SK-N-SH (cell line): ENCODE measurements at regions not wholly inside any gene's neighbourhood (a gene's known extent, or its start where the extent isn't known, plus 50 kb on each side); places are given as distances from the start of the nearest gene placed in this dataset.

Source experiments
- CTCF ChIA-PET: fragments of 300-600, 350-600 bp; formaldehyde crosslinking; extraction: SDS; loops from one replicate; lab custom pipeline; 2021; lab: Yijun Ruan, JAX
- POLR2A ChIA-PET: fragments of 350-600 bp; sonication (Branson Sonifier 250); formaldehyde crosslinking; extraction: SDS; loops from one replicate; lab custom pipeline; 2020; ENCODE audit warnings: antibody characterized with exemption, inconsistent platforms; lab: Yijun Ruan, JAX
- DNase-seq: peaks from one replicate; pipeline ENCODE4 v3.0.0; 2012
- H2AFZ ChIP-seq: fragments of 200-600 bp; sonication (generic); 2 replicates; pipeline ENCODE4 v1.8.1; 2016; ENCODE audit warnings: antibody characterized with exemption, mild to moderate bottlenecking, low read depth
- H3F3A ChIP-seq: fragments of 200-600 bp; sonication (generic); replicated peaks from 2 replicates; pipeline ENCODE3; 2016; ENCODE audit warnings: antibody characterized with exemption, mild to moderate bottlenecking; ENCODE audit not compliant: insufficient read depth
- H3K27ac ChIP-seq, 2 experiments: fragments of 200-500 bp in 1 of 2; fragments of 200-600 bp in 1 of 2; sonication (Bioruptor generic) in 1 of 2; sonication (generic), shearing (Covaris generic) in 1 of 2; 2 replicates each; pipeline versions ENCODE4 v1.5.1 to v1.6.1; 2014 to 2016; ENCODE audit warnings: low read depth in 2 of 2, inconsistent platforms in 1 of 2, low read length in 1 of 2, mild to moderate bottlenecking in 1 of 2, mixed read lengths in 1 of 2
- H3K27me3 ChIP-seq: fragments of 200-600 bp; sonication (generic), shearing (Covaris generic); 2 replicates; pipeline ENCODE4 v1.6.1; 2016; ENCODE audit warnings: mixed run types; ENCODE audit not compliant: insufficient read depth
- H3K36me3 ChIP-seq, 2 experiments: fragments of 200-500 bp in 1 of 2; fragments of 200-600 bp in 1 of 2; sonication (Bioruptor generic) in 1 of 2; sonication (generic) in 1 of 2; replicated peaks in 1 of 2; 2 replicates each; pipeline versions ENCODE3 to v1.5.1; 2014 to 2016; ENCODE audit warnings: low read length in 1 of 2, mild to moderate bottlenecking in 1 of 2; ENCODE audit not compliant: insufficient read depth in 2 of 2, control insufficient read depth in 1 of 2
- H3K4me1 ChIP-seq, 2 experiments: fragments of 200-500 bp in 1 of 2; fragments of 200-600 bp in 1 of 2; sonication (Bioruptor generic) in 1 of 2; sonication (generic), shearing (Covaris generic) in 1 of 2; 2 replicates each; pipeline versions ENCODE4 v1.5.1 to v1.6.1; 2014 to 2016; ENCODE audit warnings: low read depth in 1 of 2, low read length in 1 of 2, mixed run types in 1 of 2; ENCODE audit not compliant: insufficient read depth in 2 of 2, control insufficient read depth in 1 of 2
- H3K4me2 ChIP-seq: fragments of 200-600 bp; sonication (generic), shearing (Covaris generic); 2 replicates; pipeline ENCODE4 v1.6.1; 2017; ENCODE audit warnings: mixed run types
- H3K4me3 ChIP-seq, 2 experiments: fragments of 200-500 bp in 1 of 2; fragments of 200-600 bp in 1 of 2; sonication (Bioruptor generic) in 1 of 2; sonication (generic), shearing (Covaris generic) in 1 of 2; 2 replicates each; pipeline versions ENCODE4 v1.5.1 to v1.8.1; 2014 to 2016; ENCODE audit warnings: low read depth in 2 of 2, inconsistent platforms in 1 of 2, low read length in 1 of 2, mild to moderate bottlenecking in 1 of 2, mixed read lengths in 1 of 2, moderate library complexity in 1 of 2
- H3K79me2 ChIP-seq: fragments of 200-600 bp; sonication (generic); 2 replicates; pipeline ENCODE4 v1.8.1; 2017; ENCODE audit warnings: mild to moderate bottlenecking; ENCODE audit not compliant: insufficient read depth
- H3K9ac ChIP-seq: fragments of 200-600 bp; sonication (generic); 2 replicates; pipeline ENCODE4 v1.6.1; 2017; ENCODE audit warnings: mixed run types
- H3K9me2 ChIP-seq: fragments of 200-600 bp; sonication (generic); 2 replicates; pipeline ENCODE4 v1.6.1; 2017; ENCODE audit warnings: mixed run types
- H3K9me3 ChIP-seq: fragments of 200-600 bp; sonication (generic); 2 replicates; pipeline ENCODE4 v1.6.1; 2017; ENCODE audit warnings: mixed run types, mild to moderate bottlenecking, moderate library complexity
- H4K20me1 ChIP-seq: fragments of 200-600 bp; sonication (generic); 2 replicates; pipeline ENCODE4 v1.6.1; 2017; ENCODE audit warnings: mild to moderate bottlenecking, mixed run types; ENCODE audit not compliant: insufficient read depth
- CTCF ChIP-seq: fragments of 200-600 bp; sonication (generic); IDR thresholded peaks from 2 replicates; pipeline ENCODE4 v1.6.1; 2017; ENCODE audit warnings: antibody characterized with exemption, mild to moderate bottlenecking, moderate library complexity
- GABPA ChIP-seq: IDR thresholded peaks from 2 replicates; pipeline ENCODE4 v1.4.0; 2012; ENCODE audit warnings: low read depth, mild to moderate bottlenecking
- MEF2A ChIP-seq: IDR thresholded peaks from 2 replicates; pipeline ENCODE4 v1.4.0; 2012; ENCODE audit warnings: low read depth, borderline replicate concordance
- MXI1 ChIP-seq: IDR thresholded peaks from 2 replicates; pipeline ENCODE4 v1.6.1; 2012; ENCODE audit warnings: mild to moderate bottlenecking, low read depth, low read length, improper control_type of control experiment
- NRF1 ChIP-seq: IDR thresholded peaks from 2 replicates; pipeline ENCODE4 v1.6.1; 2012; ENCODE audit warnings: low read depth, mild to moderate bottlenecking, low read length
- RFX5 ChIP-seq: IDR thresholded peaks from 2 replicates; pipeline ENCODE4 v1.6.1; 2012; ENCODE audit warnings: mild to moderate bottlenecking, improper control_type of control experiment, low read length
- TCF12 ChIP-seq: IDR thresholded peaks from 2 replicates; pipeline ENCODE4 v1.4.0; 2012
- USF1 ChIP-seq: IDR thresholded peaks from 2 replicates; pipeline ENCODE4 v1.4.0; 2012; ENCODE audit warnings: low read depth, borderline replicate concordance
- USF2 ChIP-seq: fragments of 150-350 bp; IDR thresholded peaks from 2 replicates; pipeline ENCODE4 v1.6.1; 2017; ENCODE audit warnings: antibody characterized with exemption, low read length, low read depth, borderline replicate concordance
- YY1 ChIP-seq: IDR thresholded peaks from 2 replicates; pipeline ENCODE4 v1.4.0; 2012; ENCODE audit warnings: low read depth, mild to moderate bottlenecking
- ZBTB33 ChIP-seq: IDR thresholded peaks from 2 replicates; pipeline ENCODE4 v1.4.0; 2012; ENCODE audit warnings: low read depth, borderline replicate concordance
- WGBS: methylation state at CpG from one replicate; pipeline ENCODE4 v1.1.6; 2017; ENCODE audit warnings: low lambda C conversion rate; 5-methylcytosine and 5-hydroxymethylcytosine counted together
- TF ChIP-seq, protein P1 (sequence below): fragments of 150-350 bp; IDR thresholded peaks from 2 replicates; pipeline ENCODE4 v1.6.1; 2016; ENCODE audit warnings: mild to moderate bottlenecking, low read depth, low read length
- TF ChIP-seq, protein P2 (sequence below): IDR thresholded peaks from 2 replicates; pipeline ENCODE4; 2012

DNA sequence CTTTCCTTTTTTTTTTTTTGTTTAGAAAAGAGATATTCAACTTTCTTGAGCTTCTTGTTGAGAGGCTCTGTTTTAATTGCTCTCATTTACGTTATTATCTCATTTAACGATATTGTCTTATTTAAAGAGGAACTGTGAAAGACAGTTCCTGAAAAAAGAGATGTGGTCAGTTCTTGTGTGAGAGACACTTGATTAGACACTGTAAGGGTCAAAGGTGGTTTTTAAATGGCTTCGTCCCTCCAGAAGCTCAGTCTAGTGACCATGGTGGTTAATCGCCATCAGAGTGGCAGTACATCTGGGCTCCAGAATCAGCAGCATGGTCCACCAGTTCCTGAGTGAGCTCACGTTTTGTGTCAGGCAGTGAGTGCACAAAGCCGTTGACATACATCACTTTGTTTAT, 57.9 kb upstream of the KCNA5 start:
- Histone ChIP-seq H3F3A (no peaks in the 10 kb centered on the region), H3K4me1 (no peaks in the 10 kb centered on the region), H3K36me3 (no peaks in the 10 kb centered on the region), H3K79me2 (no peaks in the 10 kb centered on the region), H3K9me3 (no peaks in the 10 kb centered on the region), H3K27me3 (peaks cover 80% of the 10 kb centered on the region), H3K9ac (no peak overlapping the region), H3K4me3 (no peak overlapping the region), H4K20me1 (no peaks in the 10 kb centered on the region), H3K9me2 (no peaks in the 10 kb centered on the region), H3K27ac (no peak overlapping the region)
- no peak for DNase-seq
- ChIA-PET CTCF (interaction anchor here (1.0 kb wide), 1 partner anchor 128 kb away, joined by 4 read pairs; no protein-coding TSS in a partner anchor), POLR2A (no interaction called here)
- WGBS, result 10% methylated on average over 6 of the region's 6 CpGs
- TF ChIP-seq, protein P1, sequence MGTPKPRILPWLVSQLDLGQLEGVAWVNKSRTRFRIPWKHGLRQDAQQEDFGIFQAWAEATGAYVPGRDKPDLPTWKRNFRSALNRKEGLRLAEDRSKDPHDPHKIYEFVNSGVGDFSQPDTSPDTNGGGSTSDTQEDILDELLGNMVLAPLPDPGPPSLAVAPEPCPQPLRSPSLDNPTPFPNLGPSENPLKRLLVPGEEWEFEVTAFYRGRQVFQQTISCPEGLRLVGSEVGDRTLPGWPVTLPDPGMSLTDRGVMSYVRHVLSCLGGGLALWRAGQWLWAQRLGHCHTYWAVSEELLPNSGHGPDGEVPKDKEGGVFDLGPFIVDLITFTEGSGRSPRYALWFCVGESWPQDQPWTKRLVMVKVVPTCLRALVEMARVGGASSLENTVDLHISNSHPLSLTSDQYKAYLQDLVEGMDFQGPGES, result no peak
- TF ChIP-seq ZBTB33 (no peak), CTCF (no peak), MXI1 (no peak), YY1 (no peak), MEF2A (no peak), USF1 (no peak), TCF12 (no peak), NRF1 (no peak), RFX5 (no peak), USF2 (no peak), GABPA (no peak)
- TF ChIP-seq, protein P2, sequence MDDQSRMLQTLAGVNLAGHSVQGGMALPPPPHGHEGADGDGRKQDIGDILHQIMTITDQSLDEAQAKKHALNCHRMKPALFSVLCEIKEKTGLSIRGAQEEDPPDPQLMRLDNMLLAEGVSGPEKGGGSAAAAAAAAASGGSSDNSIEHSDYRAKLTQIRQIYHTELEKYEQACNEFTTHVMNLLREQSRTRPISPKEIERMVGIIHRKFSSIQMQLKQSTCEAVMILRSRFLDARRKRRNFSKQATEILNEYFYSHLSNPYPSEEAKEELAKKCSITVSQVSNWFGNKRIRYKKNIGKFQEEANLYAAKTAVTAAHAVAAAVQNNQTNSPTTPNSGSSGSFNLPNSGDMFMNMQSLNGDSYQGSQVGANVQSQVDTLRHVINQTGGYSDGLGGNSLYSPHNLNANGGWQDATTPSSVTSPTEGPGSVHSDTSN, result no peak
- TF ChIP-seq, all 33 proteins: peak for 0
- H3K4me2 ChIP-seq, result no peak overlapping the region
- no peak overlapping the region for H2AFZ ChIP-seq
